HG03521 (cell line): ENCODE measurements at regions not wholly inside any gene's neighbourhood (a gene's known extent, or its start where the extent isn't known, plus 50 kb on each side); places are given as distances from the start of the nearest gene placed in this dataset.

Source experiments
- ATAC-seq: cut with Tn5 transposase; IDR thresholded peaks from one replicate; pipeline ENCODE4 v1.9.1; 2021; ENCODE audit warnings: mild to moderate bottlenecking, moderate library complexity; ENCODE audit not compliant: unreplicated experiment

DNA sequence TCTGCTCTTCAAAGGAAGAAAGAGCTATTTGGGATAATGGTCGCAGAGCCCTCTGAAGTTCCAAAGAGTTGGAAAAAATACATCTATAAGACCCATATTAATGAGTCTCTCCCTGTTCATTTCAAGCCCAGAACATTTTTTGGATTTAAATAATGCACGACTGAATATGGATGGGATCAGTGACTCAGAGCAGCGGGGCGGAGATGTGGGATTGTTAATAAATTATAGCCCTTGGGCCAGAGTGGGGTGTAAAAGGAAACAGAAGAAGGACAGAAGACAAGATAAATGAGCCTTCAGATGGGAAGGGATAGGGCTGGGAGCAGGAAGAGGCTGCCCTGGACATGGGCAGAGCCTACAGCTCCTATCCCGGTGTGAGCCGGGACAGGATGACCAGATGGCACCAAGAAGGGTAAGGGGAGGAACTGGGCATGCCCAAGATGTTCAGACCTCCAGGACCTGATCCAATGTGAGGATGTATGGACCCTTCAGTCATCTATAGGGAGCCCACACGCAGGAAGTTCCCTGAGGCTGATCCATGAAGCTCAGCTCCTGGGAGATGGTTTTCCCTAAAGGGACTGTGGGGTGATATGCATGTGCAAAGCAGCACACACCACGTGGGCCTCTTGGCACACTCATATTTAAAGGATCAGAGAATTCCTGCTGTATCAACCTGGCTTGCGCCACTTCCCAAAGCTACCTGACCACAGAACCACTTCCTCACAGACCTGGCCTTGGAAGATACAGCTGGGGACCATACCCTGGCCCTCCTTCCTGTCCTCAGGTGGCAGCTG is 96.1 kb upstream of the PLXNA4 start:
- ATAC-seq: no peak

GRCh38 chr7:132666774-132667172 is 90.5 kb upstream of the PLXNA4 start:
- no peak for ATAC-seq

DNA sequence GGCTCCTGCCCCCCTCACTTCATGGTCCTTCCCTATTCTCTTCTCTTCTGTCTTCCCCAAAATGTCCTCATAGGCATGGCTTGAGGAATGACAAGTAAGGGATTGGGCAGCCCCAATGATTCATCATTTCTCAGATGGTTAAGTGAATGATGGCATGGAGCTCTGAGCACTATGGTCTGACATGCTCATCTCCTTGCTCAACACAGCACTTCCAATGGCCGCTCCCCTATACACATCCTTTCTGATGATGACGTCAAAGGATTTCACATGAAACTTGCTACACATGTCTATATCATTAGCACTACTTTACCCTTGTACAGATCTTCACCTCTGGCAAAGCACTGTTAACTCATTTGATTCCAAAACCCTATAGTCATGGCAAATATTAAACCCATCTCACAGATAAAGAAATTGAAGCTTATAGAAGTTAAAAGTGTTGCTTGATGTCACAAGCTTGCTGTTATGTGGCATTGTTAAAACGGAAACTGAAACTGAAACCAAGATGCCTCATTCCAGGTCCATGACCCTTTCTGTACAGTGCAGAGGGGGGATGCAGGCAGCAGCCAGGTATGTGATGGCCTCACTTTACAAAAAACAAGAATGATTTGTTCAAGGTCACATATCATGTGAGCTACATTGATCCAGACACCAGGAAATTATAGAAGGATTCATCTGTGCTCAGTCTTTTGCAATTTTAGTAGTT is 90.0 kb upstream of the PLXNA4 start:
- no peak for ATAC-seq

GRCh38 chr7:132656846-132657776 is 80.8 kb upstream of the PLXNA4 start:
- no peak for ATAC-seq

- ATAC-seq: no peak
Observed at GRCh38 chr7:132656341-132656740, 80.1 kb upstream of the PLXNA4 start.

- ATAC-seq: no peak
Observed at GRCh38 chr7:132655131-132655727, 79.0 kb upstream of the PLXNA4 start.

DNA sequence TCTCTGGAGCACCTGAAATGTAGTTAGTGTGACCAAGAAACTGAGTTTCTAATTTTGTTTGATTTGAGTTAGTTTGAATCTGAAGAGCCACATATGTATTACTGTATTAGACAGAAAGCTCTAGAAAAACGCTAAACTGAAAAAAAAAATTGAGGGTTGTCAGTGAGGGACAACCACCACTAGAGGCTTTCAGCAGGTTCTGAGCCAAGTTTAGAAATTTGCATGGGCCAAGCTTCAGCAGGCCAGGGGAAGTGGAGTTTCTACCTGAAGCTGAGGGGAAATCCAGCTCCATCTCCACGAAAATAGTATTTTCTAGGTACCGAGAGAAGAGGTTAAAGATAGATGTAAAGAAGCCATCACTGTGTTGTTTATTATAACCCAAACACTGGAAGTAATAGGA is 77.9 kb upstream of the PLXNA4 start:
- peak; percentile 62 for ATAC-seq

DNA sequence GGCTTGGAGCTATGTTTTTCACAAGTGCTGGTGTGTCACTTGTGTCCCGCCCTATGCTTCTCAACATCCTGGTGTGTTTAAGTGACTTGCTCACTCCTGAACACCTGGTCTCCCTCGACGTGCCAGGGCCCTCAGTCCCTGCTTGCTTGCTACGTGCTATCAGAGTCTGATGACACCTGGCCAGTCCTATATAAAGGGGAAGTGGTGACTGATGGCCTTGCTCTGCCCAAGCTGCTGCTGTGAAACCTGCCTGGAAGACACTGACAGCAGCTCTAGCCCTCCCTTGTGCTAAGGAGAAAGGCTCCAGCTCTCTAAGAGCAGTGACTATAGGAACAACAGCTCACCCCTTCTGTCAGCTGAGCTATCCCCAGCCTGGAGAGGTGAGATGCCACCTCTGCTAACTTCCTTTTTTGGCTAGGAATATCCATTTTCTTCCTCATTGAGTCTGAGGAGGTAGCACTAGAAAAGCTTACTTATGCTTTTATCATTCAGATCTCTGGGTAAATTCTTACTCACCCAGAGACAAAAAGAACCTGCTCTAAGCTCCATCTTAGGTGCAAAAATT is 77.2 kb upstream of the PLXNA4 start:
- ATAC-seq: no peak

GRCh38 chr7:132652507-132652906 is 76.2 kb upstream of the PLXNA4 start:
- no peak for ATAC-seq

GRCh38 chr7:132650498-132650897 is 74.2 kb upstream of the PLXNA4 start:
- ATAC-seq: no peak

DNA sequence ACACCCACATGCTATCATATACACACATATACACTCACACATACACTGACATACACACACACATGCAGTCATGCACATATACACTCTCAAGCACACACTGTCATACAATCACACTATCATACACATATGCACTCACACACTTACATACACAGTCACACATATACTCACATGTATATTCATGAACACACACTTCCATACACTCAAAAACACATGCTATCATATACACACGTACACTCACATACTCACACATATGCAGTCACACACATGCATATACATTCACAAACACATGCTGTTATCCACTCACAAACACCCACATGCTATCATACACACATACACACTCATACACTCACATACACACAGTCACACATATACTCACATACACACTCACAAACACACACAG is 71.0 kb upstream of the PLXNA4 start:
- ATAC-seq: no peak

- ATAC-seq: no peak
Observed at GRCh38 chr7:132646052-132646451, 69.8 kb upstream of the PLXNA4 start.

- no peak for ATAC-seq
Observed at GRCh38 chr7:132643302-132643701, 67.0 kb upstream of the PLXNA4 start.

DNA sequence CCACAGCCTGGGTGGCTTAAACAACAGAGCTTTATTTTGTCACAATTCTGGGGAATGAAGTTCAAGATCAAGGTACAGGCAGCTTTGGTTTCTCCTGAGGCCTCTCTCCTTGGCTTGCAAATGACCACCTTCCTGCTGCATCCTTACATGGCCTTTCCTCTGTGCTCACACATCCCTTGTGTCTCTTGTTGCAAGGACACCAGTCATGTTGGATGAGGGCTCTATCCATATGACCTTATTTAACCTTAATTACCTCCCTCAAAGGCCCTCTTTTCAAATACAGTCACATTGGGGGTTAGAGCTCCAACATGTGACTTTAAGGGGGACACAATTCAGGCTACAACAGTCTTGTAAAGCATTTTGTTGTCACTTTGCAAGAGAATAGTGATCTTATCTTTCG is 65.0 kb upstream of the PLXNA4 start:
- ATAC-seq: no peak

DNA sequence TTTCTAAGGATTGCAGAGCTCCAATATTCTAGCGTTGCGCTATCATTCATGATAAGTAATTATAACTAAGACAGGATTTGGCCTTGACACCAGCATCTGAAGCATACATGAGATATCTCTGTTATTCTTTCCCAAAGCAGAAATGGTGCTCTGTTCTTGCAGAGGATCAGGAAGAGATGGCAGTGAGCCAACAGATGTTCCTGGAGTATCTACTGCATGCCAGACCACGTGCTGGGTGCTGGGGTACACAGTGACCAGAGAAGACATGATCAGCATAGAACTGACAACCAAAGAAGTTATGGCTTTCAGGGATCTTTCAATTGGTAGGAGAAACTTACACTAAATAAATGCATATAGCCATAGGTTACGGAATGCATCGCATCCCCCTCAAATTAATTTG is 63.7 kb upstream of the PLXNA4 start:
- ATAC-seq: no peak

GRCh38 chr7:132638000-132638399 is 61.7 kb upstream of the PLXNA4 start:
- ATAC-seq: no peak

DNA sequence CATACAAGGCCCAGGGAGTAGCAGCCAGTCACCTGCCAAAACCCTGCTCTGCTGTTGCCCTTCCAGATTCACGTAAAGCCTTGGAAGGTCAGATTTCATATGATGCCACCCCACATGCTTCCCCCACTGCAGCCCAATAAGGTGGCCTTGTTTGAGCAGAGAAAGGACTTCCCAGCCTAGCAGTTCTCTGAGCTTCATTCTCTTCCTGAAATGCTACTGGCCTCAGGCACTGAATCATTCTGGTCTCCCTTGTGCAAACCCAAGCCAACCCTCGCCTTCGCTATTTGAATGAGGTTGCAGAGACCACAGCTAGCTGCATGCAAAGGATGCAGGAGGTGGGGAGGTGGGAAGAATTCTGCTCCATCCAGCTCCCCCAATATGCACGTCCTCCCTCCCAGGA is 60.3 kb upstream of the PLXNA4 start:
- ATAC-seq: no peak

GRCh38 chr7:132635127-132635526 is 58.9 kb upstream of the PLXNA4 start:
- no peak for ATAC-seq

DNA sequence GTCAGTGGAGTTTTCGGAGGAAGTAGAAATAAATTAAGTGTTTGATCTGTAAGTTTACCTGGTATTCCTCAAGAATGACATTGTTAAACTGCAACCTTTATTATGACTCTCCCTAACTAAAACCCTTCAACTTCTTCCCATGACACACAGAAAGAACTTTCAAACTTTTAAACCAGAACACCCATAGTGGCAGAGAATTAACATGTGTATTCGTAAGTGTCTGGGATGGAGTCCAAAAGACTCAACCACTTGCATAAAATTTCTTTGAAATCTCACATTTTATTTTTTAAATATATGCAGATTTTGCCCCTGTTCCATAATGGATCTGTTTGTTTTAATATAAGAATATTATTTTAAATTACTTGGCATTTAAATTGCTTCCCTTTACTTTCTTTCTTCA is 54.6 kb upstream of the PLXNA4 start:
- ATAC-seq: no peak
